ENCODE measurements at regions not wholly inside any gene's neighbourhood (a gene's known extent, or its start where the extent isn't known, plus 50 kb on each side); places are given as distances from the start of the nearest gene placed in this dataset.

DNA sequence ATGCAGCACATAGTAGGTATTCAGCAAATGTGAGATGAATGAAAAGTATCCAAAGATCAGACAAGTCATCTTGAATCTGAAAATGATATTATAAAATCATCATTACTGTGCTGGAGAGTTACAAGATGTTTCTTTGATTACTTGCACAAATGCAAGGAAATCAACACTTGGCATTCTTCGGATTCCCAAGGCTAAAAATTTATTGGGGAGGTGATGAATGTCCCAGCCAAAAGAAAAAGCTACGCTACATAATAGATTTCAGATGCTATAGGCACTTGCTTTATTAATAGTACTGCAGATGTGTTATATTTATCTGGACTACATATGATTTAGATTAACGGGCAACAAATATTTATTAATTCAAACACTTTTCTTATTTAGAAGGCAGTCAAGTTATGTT lies 286.7 kb upstream of the TENM3 start:
- ATAC-seq (no peak), DNase-seq (no peak)
- no peaks in the 10 kb centered on the region for H3K9me3 ChIP-seq
- H3K27me3 ChIP-seq = no peaks in the 10 kb centered on the region
- TF ChIP-seq, protein P1, sequence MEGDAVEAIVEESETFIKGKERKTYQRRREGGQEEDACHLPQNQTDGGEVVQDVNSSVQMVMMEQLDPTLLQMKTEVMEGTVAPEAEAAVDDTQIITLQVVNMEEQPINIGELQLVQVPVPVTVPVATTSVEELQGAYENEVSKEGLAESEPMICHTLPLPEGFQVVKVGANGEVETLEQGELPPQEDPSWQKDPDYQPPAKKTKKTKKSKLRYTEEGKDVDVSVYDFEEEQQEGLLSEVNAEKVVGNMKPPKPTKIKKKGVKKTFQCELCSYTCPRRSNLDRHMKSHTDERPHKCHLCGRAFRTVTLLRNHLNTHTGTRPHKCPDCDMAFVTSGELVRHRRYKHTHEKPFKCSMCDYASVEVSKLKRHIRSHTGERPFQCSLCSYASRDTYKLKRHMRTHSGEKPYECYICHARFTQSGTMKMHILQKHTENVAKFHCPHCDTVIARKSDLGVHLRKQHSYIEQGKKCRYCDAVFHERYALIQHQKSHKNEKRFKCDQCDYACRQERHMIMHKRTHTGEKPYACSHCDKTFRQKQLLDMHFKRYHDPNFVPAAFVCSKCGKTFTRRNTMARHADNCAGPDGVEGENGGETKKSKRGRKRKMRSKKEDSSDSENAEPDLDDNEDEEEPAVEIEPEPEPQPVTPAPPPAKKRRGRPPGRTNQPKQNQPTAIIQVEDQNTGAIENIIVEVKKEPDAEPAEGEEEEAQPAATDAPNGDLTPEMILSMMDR (IDR thresholded peaks at IDR 0.05) = no peak
- WGBS, 2 donors = 71 to 78% methylated on average over 3 of the region's 3 CpGs
- H3K36me3 ChIP-seq = no peaks in the 10 kb centered on the region
- no peak overlapping the region for H3K4me3 ChIP-seq
- no peak overlapping the region for H3K27ac ChIP-seq
- H3K4me1 ChIP-seq = peaks cover 0 to 15% (median 0%) of the 10 kb centered on the region in 9 donors
- intact Hi-C loops (cut with DNase I) = no loop called here

DNA sequence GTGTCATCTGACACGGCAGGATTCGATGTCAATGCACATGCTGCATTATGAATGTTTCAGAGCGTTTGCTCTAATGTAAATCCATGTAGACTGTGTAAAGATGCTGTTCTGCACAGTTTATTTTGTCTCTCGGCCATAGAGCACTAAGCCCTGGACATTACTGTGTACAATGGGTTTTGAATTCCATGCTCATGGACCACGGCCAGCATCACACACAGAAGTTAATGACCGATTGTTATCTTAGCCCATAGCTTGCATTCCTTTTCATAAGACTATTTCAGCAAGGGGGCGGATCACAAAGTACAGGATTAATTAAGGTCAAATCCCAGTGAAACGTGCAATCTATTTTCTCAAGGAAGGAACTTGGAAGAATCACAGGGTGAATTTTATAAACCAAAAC lies 286.1 kb upstream of the TENM3 start:
- peak in 3 of 8 donors; percentile 58 to 81 (median 62) for ATAC-seq
- H3K9me3 ChIP-seq = no peaks in the 10 kb centered on the region
- WGBS, 2 donors = 34 to 43% methylated on average over 8 of the region's 8 CpGs
- TF ChIP-seq, protein P1 (IDR thresholded peaks at IDR 0.05) = no peak
- no peaks in the 10 kb centered on the region for H3K36me3 ChIP-seq
- no peak for DNase-seq
- no peak overlapping the region for H3K27ac ChIP-seq
- no peaks in the 10 kb centered on the region for H3K27me3 ChIP-seq
- peaks cover 0 to 15% (median 0%) of the 10 kb centered on the region in 9 donors for H3K4me1 ChIP-seq
- intact Hi-C loops (cut with DNase I) = no loop called here
- H3K4me3 ChIP-seq = no peak overlapping the region

DNA sequence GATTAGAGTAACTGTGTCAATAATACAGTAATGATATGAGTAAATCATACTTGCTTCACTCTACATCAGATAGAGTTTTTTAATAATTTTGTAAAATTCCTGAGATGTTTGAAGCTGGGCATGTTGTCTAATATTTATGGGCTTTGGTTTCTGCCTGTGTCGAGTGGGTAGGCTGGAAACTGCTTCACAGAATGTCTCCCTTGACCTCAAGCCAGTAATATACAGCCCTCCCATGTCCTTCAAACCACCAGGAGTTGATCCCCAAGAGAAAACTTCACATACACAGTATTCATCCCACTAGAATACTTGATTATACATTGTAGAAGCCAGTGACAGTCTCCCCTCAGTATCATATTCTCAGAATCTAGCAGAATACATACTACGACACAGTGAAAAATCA lies 284.8 kb upstream of the TENM3 start:
- DNase-seq = no peak
- Histone ChIP-seq H3K4me1 (peaks cover 0 to 11% (median 0%) of the 10 kb centered on the region in 9 donors), H3K4me3 (no peak overlapping the region), H3K27me3 (no peaks in the 10 kb centered on the region), H3K9me3 (no peaks in the 10 kb centered on the region), H3K36me3 (no peaks in the 10 kb centered on the region), H3K27ac (no peak overlapping the region)
- ATAC-seq = no peak
- TF ChIP-seq, protein P1 (IDR thresholded peaks at IDR 0.05) = no peak
- intact Hi-C loops (cut with DNase I) = no loop called here
- WGBS, 2 donors = 65 to 66% methylated on average over 2 of the region's 2 CpGs

DNA sequence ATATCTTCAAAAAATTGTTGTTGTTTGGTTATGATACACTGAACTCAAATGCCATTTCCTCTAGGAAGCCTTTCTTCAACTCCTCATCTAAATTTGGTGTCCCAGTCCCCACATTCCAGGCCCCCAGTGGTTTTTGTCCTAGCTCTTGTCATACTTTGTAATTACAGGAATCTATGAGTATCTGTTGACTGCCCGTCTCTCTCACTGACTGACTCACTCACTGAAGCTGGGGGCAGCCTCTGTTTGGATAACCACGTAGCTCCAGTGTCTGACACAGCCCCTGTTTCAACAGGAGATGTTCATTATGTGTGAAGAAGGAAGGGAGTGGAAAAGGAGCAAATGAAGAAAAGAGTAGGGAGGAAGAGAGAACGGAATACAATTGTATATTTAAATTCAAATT lies 284.1 kb upstream of the TENM3 start:
- H3K4me1 ChIP-seq = peaks cover 0 to 11% (median 0%) of the 10 kb centered on the region in 9 donors
- WGBS, 2 donors = 55 to 71% methylated on average over 3 of the region's 3 CpGs
- DNase-seq (no peak), ATAC-seq (no peak)
- H3K27me3 ChIP-seq = no peaks in the 10 kb centered on the region
- no peak overlapping the region for H3K4me3 ChIP-seq
- TF ChIP-seq, protein P1 (IDR thresholded peaks at IDR 0.05) = no peak
- intact Hi-C loops (cut with DNase I) = no loop called here
- H3K27ac ChIP-seq = no peak overlapping the region
- H3K36me3 ChIP-seq = no peaks in the 10 kb centered on the region
- no peaks in the 10 kb centered on the region for H3K9me3 ChIP-seq
